H1 (cell line): ENCODE measurements at regions not wholly inside any gene's neighbourhood (a gene's known extent, or its start where the extent isn't known, plus 50 kb on each side); places are given as distances from the start of the nearest gene placed in this dataset.

Experiments used
- CTCF ChIA-PET: fragments of 300-600 bp; sonication (Branson Sonifier 250); formaldehyde crosslinking; loops from one replicate; lab custom pipeline; 2021; ENCODE audit not compliant: partially characterized antibody; lab: Charles Lee
- POLR2A ChIA-PET: fragments of 300-600 bp; sonication (Branson Sonifier 250); formaldehyde crosslinking; loops from one replicate; lab custom pipeline; 2021; ENCODE audit warnings: inconsistent platforms; ENCODE audit not compliant: partially characterized antibody; lab: Charles Lee
- DNase-seq, 2 experiments: peaks; one replicate each; pipeline versions ENCODE4 v3.0.0 to v3.0.0-alpha.2; 2010 to 2022; ENCODE audit warnings: low spot score in 2 of 2, low read depth in 1 of 2, mixed read lengths in 1 of 2
- FAIRE-seq: peaks from 2 replicates; lab custom pipeline; 2011; peaks lifted over from hg19 to GRCh38; lab: Jason Lieb, UNC
- H2AFZ ChIP-seq: 2 replicates; pipeline ENCODE4 v1.8.1; 2012; ENCODE audit warnings: low read length, inconsistent platforms
- H2AK5ac ChIP-seq: 2 replicates; pipeline ENCODE4 v1.6.1; 2013; ENCODE audit warnings: low read depth, low read length
- H2BK120ac ChIP-seq: replicated peaks from 2 replicates; pipeline ENCODE3; 2013; ENCODE audit warnings: low read depth, low read length, inconsistent platforms
- H2BK12ac ChIP-seq: 2 replicates; pipeline ENCODE4 v1.6.1; 2013; ENCODE audit warnings: low read depth, low read length
- H2BK15ac ChIP-seq: 2 replicates; pipeline ENCODE4 v1.6.1; 2013; ENCODE audit warnings: low read length
- H2BK20ac ChIP-seq: 2 replicates; pipeline ENCODE4 v1.6.1; 2013; ENCODE audit warnings: low read length
- H2BK5ac ChIP-seq: 2 replicates; pipeline ENCODE4 v1.6.1; 2013; ENCODE audit warnings: low read depth, low read length
- H3K14ac ChIP-seq: 2 replicates; pipeline ENCODE4 v1.6.1; 2013; ENCODE audit warnings: inconsistent platforms; ENCODE audit not compliant: insufficient read length
- H3K18ac ChIP-seq: 2 replicates; pipeline ENCODE4 v1.6.1; 2013; ENCODE audit warnings: low read length; ENCODE audit errors: extremely low read depth
- H3K23ac ChIP-seq: 2 replicates; pipeline ENCODE4 v1.6.1; 2013; ENCODE audit warnings: inconsistent platforms; ENCODE audit not compliant: insufficient read length
- H3K23me2 ChIP-seq: 2 replicates; pipeline ENCODE4 v1.6.1; 2013; ENCODE audit warnings: low read depth, low read length
- H3K27ac ChIP-seq: 2 replicates; pipeline ENCODE4 v1.6.1; 2011; ENCODE audit warnings: low read depth, low read length, inconsistent platforms
- H3K27me3 ChIP-seq, 4 experiments: replicated peaks in 1 of 4; 1 replicate in 1 of 4; 2 replicates in 3 of 4; pipeline versions ENCODE4 v1.6.1 to v1.8.1; 2011 to 2013; ENCODE audit warnings: low read length in 3 of 4, mild to moderate bottlenecking in 3 of 4, inconsistent platforms in 2 of 4, mixed read lengths in 2 of 4, moderate library complexity in 1 of 4; ENCODE audit not compliant: control insufficient read depth in 3 of 4, insufficient read depth in 3 of 4; ENCODE audit errors: extremely low read depth in 1 of 4
- H3K36me3 ChIP-seq, 4 experiments: 2 replicates each; pipeline versions ENCODE4 v1.6.1 to v1.8.1; 2011 to 2013; ENCODE audit warnings: mild to moderate bottlenecking in 4 of 4, low read length in 3 of 4, moderate library complexity in 2 of 4, control low read depth in 1 of 4, inconsistent platforms in 1 of 4; ENCODE audit not compliant: insufficient read depth in 4 of 4, control insufficient read depth in 2 of 4
- H3K4ac ChIP-seq: replicated peaks from 2 replicates; pipeline ENCODE3; 2013; ENCODE audit warnings: low read length, low read depth, mixed read lengths, inconsistent platforms; ENCODE audit not compliant: insufficient read length
- H3K4me1 ChIP-seq, 4 experiments: replicated peaks in 1 of 4; 1 replicate in 1 of 4; 2 replicates in 3 of 4; pipeline versions ENCODE4 v1.6.1 to v1.8.1; 2011 to 2013; ENCODE audit warnings: low read length in 3 of 4, inconsistent platforms in 2 of 4, mixed read lengths in 1 of 4; ENCODE audit not compliant: insufficient read depth in 4 of 4, control insufficient read depth in 3 of 4
- H3K4me2 ChIP-seq, 2 experiments: 2 replicates each; pipeline versions ENCODE4 v1.6.1 to v1.8.1; 2011 to 2013; ENCODE audit warnings: low read depth in 2 of 2, low read length in 2 of 2, control low read depth in 1 of 2, inconsistent platforms in 1 of 2, mild to moderate bottlenecking in 1 of 2; ENCODE audit not compliant: insufficient read depth in 1 of 2
- H3K4me3 ChIP-seq, 4 experiments: fragments of 200-600, 300-600 bp in 1 of 4; sonication (generic), shearing (Covaris generic), sonication (Bioruptor Twin) in 1 of 4; 2 replicates each; pipeline versions ENCODE4 v1.5.1 to v1.8.1; 2011 to 2016; ENCODE audit warnings: low read length in 4 of 4, low read depth in 3 of 4, control low read depth in 2 of 4, inconsistent platforms in 2 of 4, mild to moderate bottlenecking in 2 of 4, mixed read lengths in 1 of 4, moderate library complexity in 1 of 4; ENCODE audit not compliant: insufficient read depth in 2 of 4; ENCODE audit errors: extremely low read depth in 1 of 4
- H3K56ac ChIP-seq: replicated peaks from 2 replicates; pipeline ENCODE3; 2013; ENCODE audit warnings: low read depth, mild to moderate bottlenecking, mixed read lengths, low read length, inconsistent platforms; ENCODE audit not compliant: insufficient read length
- H3K79me1 ChIP-seq: 2 replicates; pipeline ENCODE4 v1.6.1; 2013; ENCODE audit warnings: low read depth, low read length, control low read depth
- H3K79me2 ChIP-seq, 2 experiments: 2 replicates each; pipeline versions ENCODE4 v1.6.1 to v1.8.1; 2012 to 2013; ENCODE audit warnings: low read length in 2 of 2, mild to moderate bottlenecking in 2 of 2, inconsistent platforms in 1 of 2; ENCODE audit not compliant: insufficient read depth in 2 of 2, control insufficient read depth in 1 of 2
- H3K9ac ChIP-seq, 4 experiments: replicated peaks in 1 of 4; 1 replicate in 1 of 4; 2 replicates in 3 of 4; pipeline versions ENCODE4 v1.6.1 to v1.8.1; 2011 to 2013; ENCODE audit warnings: low read depth in 3 of 4, low read length in 3 of 4, control low read depth in 2 of 4, mild to moderate bottlenecking in 2 of 4, moderate library complexity in 2 of 4, inconsistent platforms in 1 of 4; ENCODE audit errors: extremely low read depth in 1 of 4
- H3K9me3 ChIP-seq, 2 experiments: 2 replicates each; pipeline versions ENCODE4 v1.6.1 to v1.8.1; 2012 to 2013; ENCODE audit warnings: mild to moderate bottlenecking in 2 of 2, moderate library complexity in 2 of 2, control low read depth in 1 of 2, inconsistent platforms in 1 of 2, low read depth in 1 of 2, low read length in 1 of 2, mixed read lengths in 1 of 2; ENCODE audit not compliant: insufficient read depth in 2 of 2
- H4K20me1 ChIP-seq, 2 experiments: replicated peaks in 1 of 2; 2 replicates each; pipeline versions ENCODE3 to v1.8.1; 2011 to 2013; ENCODE audit warnings: inconsistent platforms in 2 of 2, low read length in 2 of 2, mild to moderate bottlenecking in 1 of 2; ENCODE audit not compliant: insufficient read depth in 2 of 2, control insufficient read depth in 1 of 2
- H4K5ac ChIP-seq: 2 replicates; pipeline ENCODE4 v1.6.1; 2013; ENCODE audit warnings: low read length, low read depth, mixed read lengths, inconsistent platforms; ENCODE audit not compliant: insufficient read length
- H4K8ac ChIP-seq: 2 replicates; pipeline ENCODE4 v1.8.0; 2013; ENCODE audit warnings: mild to moderate bottlenecking, moderate library complexity, low read length, inconsistent platforms; ENCODE audit not compliant: insufficient read depth; ENCODE audit errors: extremely low read depth
- H4K91ac ChIP-seq: replicated peaks from 2 replicates; pipeline ENCODE3; 2013; ENCODE audit warnings: low read length, mixed read lengths, inconsistent platforms; ENCODE audit not compliant: insufficient read length
- ATF2 ChIP-seq: IDR thresholded peaks from 2 replicates; pipeline ENCODE4 v1.6.1; 2012; ENCODE audit warnings: low read length, inconsistent platforms
- BCL11A ChIP-seq, 2 experiments: IDR thresholded peaks; one replicate each; pipeline ENCODE4 v1.6.1; 2011; ENCODE audit warnings: low read depth in 2 of 2, low read length in 2 of 2, mild to moderate bottlenecking in 2 of 2
- EP300 ChIP-seq, 2 experiments: IDR thresholded peaks; 1 replicate in 1 of 2; 2 replicates in 1 of 2; pipeline ENCODE4 v1.6.1; 2011 to 2012; ENCODE audit warnings: low read depth in 2 of 2, low read length in 2 of 2, mild to moderate bottlenecking in 2 of 2, borderline replicate concordance in 1 of 2, inconsistent platforms in 1 of 2, moderate library complexity in 1 of 2
- RFX5 ChIP-seq: IDR thresholded peaks from 2 replicates; pipeline ENCODE4 v1.6.1; 2011; ENCODE audit warnings: low read depth, low read length, improper control_type of control experiment, borderline replicate concordance
- SP4 ChIP-seq: IDR thresholded peaks from 2 replicates; pipeline ENCODE4 v1.6.1; 2012; ENCODE audit warnings: low read length, inconsistent platforms
- SRF ChIP-seq: IDR thresholded peaks from 2 replicates; pipeline ENCODE4 v1.6.1; 2011; ENCODE audit warnings: mild to moderate bottlenecking, low read depth, low read length, moderate library complexity
- TAF1 ChIP-seq: IDR thresholded peaks from 2 replicates; pipeline ENCODE4 v1.6.1; 2011; ENCODE audit warnings: mild to moderate bottlenecking, low read depth, low read length
- TBP ChIP-seq: IDR thresholded peaks from 2 replicates; pipeline ENCODE4 v1.6.1; 2011; ENCODE audit warnings: low read depth, low read length, improper control_type of control experiment
- YY1 ChIP-seq: IDR thresholded peaks from 2 replicates; pipeline ENCODE4 v1.6.1; 2011; ENCODE audit warnings: low read depth, mild to moderate bottlenecking, low read length
- WGBS, 2 experiments: shearing (Covaris generic) in 1 of 2; methylation state at CpG; one replicate each; pipeline versions ENCODE4 v1.1.6 to v1.1.7; 2013 to 2015; ENCODE audit warnings: low lambda C conversion rate in 2 of 2, mixed read lengths in 2 of 2, inconsistent platforms in 1 of 2, low coverage in 1 of 2, missing lambda C conversion rate in 1 of 2; ENCODE audit not compliant: insufficient replicate concordance in 2 of 2, insufficient coverage in 1 of 2, insufficient read length in 1 of 2; ENCODE audit errors: extremely low coverage in 1 of 2, missing lambda C conversion rate in 1 of 2; 5-methylcytosine and 5-hydroxymethylcytosine counted together

- Histone ChIP-seq H3K79me1 (no peaks in the 10 kb centered on the region), H3K27ac (peak overlapping the region; percentile 12; the same call in 1 of the 2 replicates)
- no peak for DNase-seq
Observed at GRCh38 chr19:28446511-28446910, 766.4 kb downstream of the UQCRFS1 start.

More at GRCh38 chr19:28446511-28446910, 766.4 kb downstream of the UQCRFS1 start:
- Histone ChIP-seq H3K9ac (no peak overlapping the region), H3K4ac (no peak overlapping the region), H2BK15ac (no peak overlapping the region), H3K4me1 (peaks cover 3 to 12% (median 8%) of the 10 kb centered on the region in 4 experiments; a peak in 5 of 7 replicates), H4K5ac (no peak overlapping the region), H3K14ac (no peak overlapping the region), H4K91ac (peak overlapping the region; percentile 56), H3K23ac (no peak overlapping the region), H4K20me1 (no peaks in the 10 kb centered on the region), H3K56ac (no peak overlapping the region), H2BK20ac (no peak overlapping the region; the same call in 1 of the 2 replicates), H2AK5ac (no peak overlapping the region), H3K36me3 (no peaks in the 10 kb centered on the region), H2BK120ac (no peak overlapping the region), H2AFZ (no peak overlapping the region), H3K27me3 (no peaks in the 10 kb centered on the region), H2BK5ac (peak overlapping the region; percentile 37; the same call in 1 of the 2 replicates), H3K4me2 (peak overlapping the region in 1 of 2 experiments; percentile 21; a peak in 1 of 4 replicates), H3K18ac (peak overlapping the region; percentile 0; the same call in 1 of the 2 replicates), H3K9me3 (no peaks in the 10 kb centered on the region), H3K23me2 (no peaks in the 10 kb centered on the region), H2BK12ac (peak overlapping the region; percentile 23; the same call in 1 of the 2 replicates), H3K79me2 (no peaks in the 10 kb centered on the region), H4K8ac (no peak overlapping the region), H3K4me3 (no peak overlapping the region)
- ChIA-PET CTCF (no interaction called here), POLR2A (interaction anchor here (1.1 to 2.1 kb wide), 4 partner anchors 17 to 27 kb away, joined by 3 to 4 read pairs (median 4); no protein-coding TSS in a partner anchor)
- FAIRE-seq, result no peak
- TF ChIP-seq TBP (peak; percentile 57; the same call in 1 of the 2 replicates), BCL11A (IDR thresholded peaks at IDR 0.05; ENCODE audit: low read depth in 2 of 2, low read length in 2 of 2) (no peak), EP300 (IDR thresholded peaks at IDR 0.05; ENCODE audit: borderline replicate concordance in 1 of 2, low read depth in 2 of 2, low read length in 2 of 2) (no peak), SP4 (no peak), SRF (no peak), RFX5 (no peak), ATF2 (no peak), YY1 (0 out of 2 replicates have a peak, but pooled peaks have one; percentile 56), TAF1 (0 out of 2 replicates have a peak, but pooled peaks have one; percentile 22)
- WGBS, 2 experiments, result 85% methylated on average over 12 of the region's 12 CpGs; no CpG with 5 or more reads in 1 of the 2 experiments
